HAP-1 (cell line): ENCODE measurements at regions not wholly inside any gene's neighbourhood (a gene's known extent, or its start where the extent isn't known, plus 50 kb on each side); places are given as distances from the start of the nearest gene placed in this dataset.
"Not testable (repeated sequence)": the region's sequence is repeated elsewhere in the genome, so short reads cannot be mapped to it uniquely, and the experiment has no call there.

Source experiments
- DNase-seq, 2 experiments: peaks; one replicate each; pipeline ENCODE4 v3.0.0-alpha.2; 2016 to 2020; ENCODE audit warnings: low spot score in 2 of 2
- H3K27me3 ChIP-seq: fragments of 250-450 bp; sonication (Bioruptor Pico); 2 replicates; pipeline ENCODE4 v1.5.1; 2020; ENCODE audit warnings: low read depth, mild to moderate bottlenecking, moderate library complexity
- H3K36me3 ChIP-seq: fragments of 250-450 bp; sonication (Bioruptor Pico); replicated peaks from 2 replicates; pipeline ENCODE4 v1.5.1; 2020; ENCODE audit warnings: mild to moderate bottlenecking
- H3K4me1 ChIP-seq: fragments of 250-450 bp; sonication (Bioruptor Pico); 2 replicates; pipeline ENCODE4 v1.5.1; 2020; ENCODE audit warnings: mild to moderate bottlenecking
- H3K4me3 ChIP-seq: fragments of 250-450 bp; sonication (Bioruptor Pico); 2 replicates; pipeline ENCODE4 v1.5.1; 2020; ENCODE audit warnings: mild to moderate bottlenecking, moderate library complexity
- H3K9me3 ChIP-seq: fragments of 250-450 bp; sonication (Bioruptor Pico); 2 replicates; pipeline ENCODE4 v1.5.1; 2020; ENCODE audit warnings: mild to moderate bottlenecking, moderate library complexity
- in situ Hi-C: fragments of 300-500 bp; cut with MboI; formaldehyde crosslinking; loops from 3 replicates; pipeline ENCODE4 v1.14.3; 2020; ENCODE audit warnings: low sequenced_read_pairs, inconsistent platforms, mixed read lengths

- 0 out of 2 replicates have a peak, but pooled peaks cover 2% of the 10 kb centered on the region for H3K9me3 ChIP-seq
- H3K4me3 ChIP-seq: no peak overlapping the region
- no peaks in the 10 kb centered on the region for H3K36me3 ChIP-seq
- H3K27me3 ChIP-seq: no peaks in the 10 kb centered on the region
- no peaks in the 10 kb centered on the region for H3K4me1 ChIP-seq
- DNase-seq: no peak
- in situ Hi-C loops: no loop called here
Observed at GRCh38 chr13:89515948-89516347, 1831.5 kb upstream of the MIR17HG start.

DNA sequence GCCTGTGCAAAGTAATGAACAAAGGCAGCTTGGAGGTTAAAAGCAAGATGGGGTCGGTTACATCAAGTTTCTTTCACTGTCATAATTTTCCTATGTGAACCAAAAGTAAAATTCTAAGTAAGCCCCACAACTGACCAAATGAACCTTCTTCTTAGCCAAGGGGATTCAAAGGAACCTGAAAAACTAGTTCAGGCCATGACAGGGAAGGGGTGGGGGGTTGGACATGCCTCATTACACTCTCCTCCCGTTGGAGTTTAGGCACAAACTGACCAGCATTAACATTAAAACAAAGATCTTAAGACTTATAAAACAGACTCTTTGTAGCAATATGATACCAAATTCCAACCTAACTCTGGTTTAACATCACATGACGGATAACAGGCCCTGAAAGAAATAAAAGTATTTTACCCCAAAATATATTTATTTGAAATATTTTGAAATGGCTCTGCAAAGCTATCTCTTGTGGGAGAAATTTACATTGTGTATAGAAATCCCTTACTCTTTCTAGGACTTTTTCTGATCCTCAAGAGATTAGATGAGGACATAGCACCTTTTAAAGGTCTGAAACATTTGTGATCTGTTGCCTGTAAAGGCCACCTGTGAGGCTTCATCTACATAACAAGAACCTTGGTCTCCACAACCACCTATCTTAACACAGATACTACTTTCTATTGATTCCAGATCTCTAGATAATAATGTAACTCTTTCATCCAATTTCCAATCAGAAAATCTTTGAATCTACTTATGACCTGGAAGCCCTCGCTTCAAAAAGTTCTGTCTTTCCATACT lies 1829.0 kb upstream of the MIR17HG start:
- DNase-seq: no peak
- Histone ChIP-seq H3K9me3 (0 out of 2 replicates have a peak, but pooled peaks cover 2% of the 10 kb centered on the region), H3K27me3 (no peaks in the 10 kb centered on the region), H3K4me1 (no peaks in the 10 kb centered on the region), H3K4me3 (no peak overlapping the region), H3K36me3 (no peaks in the 10 kb centered on the region)
- in situ Hi-C loops: no loop called here

- H3K36me3 ChIP-seq: no peaks in the 10 kb centered on the region
- H3K4me1 ChIP-seq: no peaks in the 10 kb centered on the region
- H3K9me3 ChIP-seq: 0 out of 2 replicates have a peak, but pooled peaks cover 2% of the 10 kb centered on the region
- in situ Hi-C loops: no loop called here
- H3K4me3 ChIP-seq: no peak overlapping the region
- no peak for DNase-seq
- H3K27me3 ChIP-seq: no peaks in the 10 kb centered on the region
Observed at GRCh38 chr13:89520468-89520867, 1827.0 kb upstream of the MIR17HG start.

DNA sequence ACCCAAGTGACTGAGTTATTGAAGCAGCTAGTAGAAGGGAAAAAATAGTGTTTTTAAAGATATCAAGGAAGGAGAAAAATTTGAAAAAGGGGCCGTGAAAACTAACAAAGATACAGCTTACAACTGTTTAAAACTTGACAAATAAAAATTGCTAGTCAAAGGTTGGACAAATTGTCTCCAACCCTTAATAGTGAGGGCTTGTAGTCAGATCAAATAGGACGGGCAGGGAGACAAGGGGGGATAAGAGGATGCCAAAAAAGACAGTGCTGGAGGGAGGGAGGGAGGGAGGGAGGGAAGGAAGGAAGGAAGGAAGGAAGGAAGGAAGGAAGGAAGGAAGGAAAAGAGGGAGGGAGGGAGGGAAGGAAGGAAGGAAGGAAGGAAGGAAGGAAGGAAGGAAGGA lies 1825.8 kb upstream of the MIR17HG start:
- H3K4me3 ChIP-seq, H3K27me3 ChIP-seq, H3K36me3 ChIP-seq, H3K9me3 ChIP-seq, DNase-seq, in situ Hi-C loops, H3K4me1 ChIP-seq: not testable (repeated sequence)

DNA sequence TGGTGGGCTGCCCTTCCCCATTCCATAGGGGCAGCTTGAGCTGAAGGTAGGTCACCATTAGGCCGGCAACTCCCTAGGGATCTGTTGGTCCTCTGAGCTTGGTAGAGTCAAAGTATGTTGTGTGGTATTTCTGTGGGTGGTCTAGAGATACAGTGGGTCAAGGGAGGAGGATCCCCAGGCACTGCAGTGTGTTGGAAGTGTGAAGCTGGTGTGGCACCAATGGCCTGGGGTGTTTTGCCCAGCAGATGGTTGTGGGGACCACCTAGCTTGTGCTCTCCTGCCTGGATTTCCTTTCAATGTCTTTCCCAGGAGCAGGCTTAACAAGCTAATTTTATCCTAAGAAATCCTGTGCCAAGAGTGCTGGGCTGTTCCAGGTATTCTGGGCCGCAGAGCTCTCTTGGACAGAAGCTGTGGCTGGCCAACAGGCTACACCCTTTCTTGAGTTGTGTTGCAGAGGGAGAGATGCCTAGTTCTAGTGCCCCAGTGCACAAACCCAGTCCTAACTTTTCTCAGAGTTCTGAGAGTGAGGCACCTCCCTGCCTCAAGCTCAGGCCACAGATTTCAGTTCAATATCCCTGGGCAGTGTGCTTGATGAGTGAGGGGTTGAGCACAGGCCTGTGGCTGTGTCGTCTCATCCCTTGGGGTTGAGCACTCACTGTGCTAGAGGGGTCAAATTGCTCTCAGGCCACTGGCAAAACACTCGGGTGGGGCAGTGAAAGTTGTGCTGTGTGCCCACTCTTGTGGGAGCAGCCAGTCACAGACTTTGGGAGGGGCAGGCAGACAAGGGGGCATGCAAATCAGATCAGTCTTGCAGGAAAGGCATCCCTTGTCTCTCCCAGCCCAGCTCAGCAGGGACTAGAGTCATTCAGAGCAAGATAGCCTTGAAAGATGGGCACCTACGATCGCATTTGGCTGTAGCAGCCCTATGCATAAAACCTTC lies 1806.1 kb upstream of the MIR17HG start:
- Histone ChIP-seq H3K4me1 (no peaks in the 10 kb centered on the region), H3K9me3 (no peaks in the 10 kb centered on the region), H3K27me3 (no peaks in the 10 kb centered on the region), H3K4me3 (no peak overlapping the region), H3K36me3 (no peaks in the 10 kb centered on the region)
- DNase-seq: no peak
- in situ Hi-C loops: no loop called here

DNA sequence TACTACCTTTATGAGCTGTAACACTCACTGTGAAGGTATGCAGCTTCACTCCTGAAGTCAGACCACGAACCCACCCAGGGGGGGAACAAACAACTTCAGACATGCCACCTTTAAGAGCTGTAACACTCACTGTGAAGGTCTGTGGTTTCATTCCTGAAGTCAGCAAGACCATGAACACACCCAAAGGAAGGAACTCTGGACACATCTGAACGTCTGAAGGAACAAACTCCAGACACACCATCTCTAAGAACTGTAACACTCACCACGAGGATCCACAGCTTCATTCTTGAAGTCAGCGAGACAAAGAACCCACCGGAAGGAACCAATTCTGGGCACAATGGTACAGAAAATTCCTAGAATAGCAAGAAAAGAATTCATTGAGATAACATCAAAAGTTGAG lies 1796.5 kb upstream of the MIR17HG start:
- H3K27me3 ChIP-seq: no peaks in the 10 kb centered on the region
- no peak for DNase-seq
- H3K4me3 ChIP-seq: no peak overlapping the region
- no peaks in the 10 kb centered on the region for H3K36me3 ChIP-seq
- in situ Hi-C loops: no loop called here
- no peaks in the 10 kb centered on the region for H3K9me3 ChIP-seq
- no peaks in the 10 kb centered on the region for H3K4me1 ChIP-seq

DNA sequence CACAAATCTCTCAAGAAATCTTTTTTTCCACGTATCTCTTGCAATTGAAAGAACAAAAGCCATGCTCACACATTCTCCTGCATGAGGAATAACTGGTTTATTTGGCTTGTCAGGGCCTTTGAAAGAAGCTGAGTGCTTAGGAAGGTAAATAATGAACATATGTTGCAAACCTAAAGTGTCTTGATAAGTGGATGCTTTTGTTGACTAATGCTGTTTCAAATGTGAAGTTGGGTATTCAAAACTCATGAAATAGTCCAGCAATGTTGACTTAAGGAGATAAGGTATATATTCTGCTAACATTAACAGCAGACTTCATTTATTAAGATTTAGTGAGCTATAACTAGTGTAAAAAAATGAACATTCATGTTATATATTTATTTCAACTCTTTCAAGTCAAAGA lies 1792.7 kb upstream of the MIR17HG start:
- no peak overlapping the region for H3K4me3 ChIP-seq
- H3K36me3 ChIP-seq: no peaks in the 10 kb centered on the region
- DNase-seq: no peak
- in situ Hi-C loops: no loop called here
- no peaks in the 10 kb centered on the region for H3K9me3 ChIP-seq
- no peaks in the 10 kb centered on the region for H3K27me3 ChIP-seq
- no peaks in the 10 kb centered on the region for H3K4me1 ChIP-seq

- no peaks in the 10 kb centered on the region for H3K27me3 ChIP-seq
- in situ Hi-C loops: no loop called here
- no peak for DNase-seq
- no peaks in the 10 kb centered on the region for H3K9me3 ChIP-seq
- H3K36me3 ChIP-seq: no peaks in the 10 kb centered on the region
- H3K4me1 ChIP-seq: no peaks in the 10 kb centered on the region
- no peak overlapping the region for H3K4me3 ChIP-seq
Observed at GRCh38 chr13:89565476-89566100, 1781.9 kb upstream of the MIR17HG start.

- Histone ChIP-seq H3K9me3 (no peaks in the 10 kb centered on the region), H3K4me1 (no peaks in the 10 kb centered on the region), H3K36me3 (no peaks in the 10 kb centered on the region), H3K27me3 (no peaks in the 10 kb centered on the region), H3K4me3 (no peak overlapping the region)
- in situ Hi-C loops: no loop called here
- no peak for DNase-seq
Observed at GRCh38 chr13:89567025-89567424, 1780.5 kb upstream of the MIR17HG start.

GRCh38 chr13:89568276-89568675 lies 1779.2 kb upstream of the MIR17HG start:
- in situ Hi-C loops: no loop called here

GRCh38 chr13:89568746-89569145 lies 1778.7 kb upstream of the MIR17HG start:
- H3K9me3 ChIP-seq: no peaks in the 10 kb centered on the region
- no peak for DNase-seq
- in situ Hi-C loops: no loop called here
- H3K4me3 ChIP-seq: no peak overlapping the region
- H3K27me3 ChIP-seq: no peaks in the 10 kb centered on the region
- no peaks in the 10 kb centered on the region for H3K4me1 ChIP-seq
- no peaks in the 10 kb centered on the region for H3K36me3 ChIP-seq

More at GRCh38 chr13:89568276-89568675, 1779.2 kb upstream of the MIR17HG start:
- H3K4me1 ChIP-seq: no peaks in the 10 kb centered on the region
- H3K4me3 ChIP-seq: no peak overlapping the region
- H3K27me3 ChIP-seq: no peaks in the 10 kb centered on the region
- H3K36me3 ChIP-seq: no peaks in the 10 kb centered on the region
- DNase-seq: no peak
- H3K9me3 ChIP-seq: no peaks in the 10 kb centered on the region

DNA sequence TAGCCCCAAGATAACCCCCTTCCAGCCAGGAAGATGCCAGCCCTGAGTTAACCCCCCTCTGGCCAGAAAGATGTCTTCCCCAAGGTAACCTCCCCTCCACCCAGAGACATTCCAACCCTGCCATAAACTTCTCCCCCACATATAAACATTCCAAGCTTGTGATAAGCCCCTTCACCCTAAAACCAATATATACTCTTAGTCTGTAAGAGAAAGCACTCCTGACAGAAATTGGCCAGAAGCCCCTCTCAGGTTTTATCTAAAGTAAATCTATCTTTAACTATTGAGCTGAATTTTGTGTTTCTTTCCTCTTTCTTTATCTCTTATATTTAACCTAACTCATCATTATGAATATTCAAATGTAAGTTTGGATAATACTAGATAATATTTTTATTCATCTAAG lies 1775.8 kb upstream of the MIR17HG start:
- no peaks in the 10 kb centered on the region for H3K4me1 ChIP-seq
- H3K9me3 ChIP-seq: no peaks in the 10 kb centered on the region
- no peak overlapping the region for H3K4me3 ChIP-seq
- H3K27me3 ChIP-seq: no peaks in the 10 kb centered on the region
- no peaks in the 10 kb centered on the region for H3K36me3 ChIP-seq
- DNase-seq: no peak
- in situ Hi-C loops: no loop called here

- in situ Hi-C loops: no loop called here
- no peaks in the 10 kb centered on the region for H3K36me3 ChIP-seq
- H3K9me3 ChIP-seq: no peaks in the 10 kb centered on the region
- DNase-seq: no peak
- no peaks in the 10 kb centered on the region for H3K4me1 ChIP-seq
- no peak overlapping the region for H3K4me3 ChIP-seq
- no peaks in the 10 kb centered on the region for H3K27me3 ChIP-seq
Observed at GRCh38 chr13:89574077-89574476, 1773.4 kb upstream of the MIR17HG start.

- no peak for DNase-seq
- Histone ChIP-seq H3K36me3 (no peaks in the 10 kb centered on the region), H3K4me3 (no peak overlapping the region), H3K9me3 (no peaks in the 10 kb centered on the region), H3K27me3 (no peaks in the 10 kb centered on the region), H3K4me1 (no peaks in the 10 kb centered on the region)
- in situ Hi-C loops: no loop called here
Observed at GRCh38 chr13:89577301-89577700, 1770.2 kb upstream of the MIR17HG start.
